Right atrium auricular region (tissue), 2 donors: ENCODE measurements at regions not wholly inside any gene's neighbourhood (a gene's known extent, or its start where the extent isn't known, plus 50 kb on each side); places are given as distances from the start of the nearest gene placed in this dataset.
A peak's percentile ranks its signal among the peaks of the same experiment; 100 is the strongest.
"Not testable (repeated sequence)": the region's sequence is repeated elsewhere in the genome, so short reads cannot be mapped to it uniquely, and the experiment has no call there.

Experiments used
- DNase-seq: peaks from one replicate; pipeline ENCODE4 v3.0.0-alpha.2; 2019; ENCODE audit warnings: low spot score
- H3K27ac ChIP-seq, 2 donors: fragments of 200-600 bp; sonication (generic); 1 replicate in 1 of 2; 2 replicates in 1 of 2; pipeline ENCODE4 v1.5.1; 2016 to 2019
- H3K27me3 ChIP-seq, 2 donors: fragments of 200-600 bp; sonication (generic); one replicate each; pipeline versions ENCODE4 v1.5.1 to v1.6.0; 2017 to 2019
- H3K36me3 ChIP-seq: fragments of 200-600 bp; sonication (generic); one replicate; pipeline ENCODE4 v1.5.1; 2016
- H3K4me1 ChIP-seq, 2 donors: fragments of 200-600 bp; sonication (generic); one replicate each; pipeline versions ENCODE4 v1.5.1 to v1.6.0; 2017 to 2019
- H3K4me3 ChIP-seq, 2 donors: fragments of 200-600 bp; sonication (generic); 1 replicate in 1 of 2; 2 replicates in 1 of 2; pipeline ENCODE4 v1.5.1; 2017 to 2019; ENCODE audit warnings: mild to moderate bottlenecking in 1 of 2, moderate library complexity in 1 of 2
- H3K9me3 ChIP-seq, 2 donors: fragments of 200-600 bp; sonication (generic); one replicate each; pipeline ENCODE4 v1.5.1; 2019
- CTCF ChIP-seq, 2 donors: fragments of 200-600 bp; sonication (generic); IDR thresholded peaks; one replicate each; pipeline ENCODE4 v1.5.1; 2019; ENCODE audit warnings: antibody characterized with exemption in 2 of 2

- no peak for DNase-seq
- H3K27me3 ChIP-seq: no peaks in the 10 kb centered on the region
- no peaks in the 10 kb centered on the region for H3K4me1 ChIP-seq
- H3K9me3 ChIP-seq: no peaks in the 10 kb centered on the region
- H3K27ac ChIP-seq: no peak overlapping the region
- no peaks in the 10 kb centered on the region for H3K36me3 ChIP-seq
- TF ChIP-seq CTCF (IDR thresholded peaks at IDR 0.05): no peak
- no peak overlapping the region for H3K4me3 ChIP-seq
Observed at GRCh38 chr4:127469959-127470809, 162.6 kb upstream of the INTU start.

GRCh38 chr4:127478271-127478670, 154.5 kb upstream of the INTU start:
- DNase-seq, H3K4me1 ChIP-seq, H3K27ac ChIP-seq, H3K9me3 ChIP-seq, H3K36me3 ChIP-seq, H3K27me3 ChIP-seq, H3K4me3 ChIP-seq: not testable (repeated sequence)

GRCh38 chr4:127479031-127479622, 153.6 kb upstream of the INTU start:
- TF ChIP-seq CTCF (IDR thresholded peaks at IDR 0.05): peak in 1 of 2 donors; percentile 64
- no peak overlapping the region for H3K27ac ChIP-seq
- no peaks in the 10 kb centered on the region for H3K27me3 ChIP-seq

GRCh38 chr4:127482049-127482448, 150.7 kb upstream of the INTU start:
- TF ChIP-seq CTCF (IDR thresholded peaks at IDR 0.05): no peak
- Histone ChIP-seq H3K27me3 (no peaks in the 10 kb centered on the region), H3K36me3 (no peaks in the 10 kb centered on the region), H3K4me3 (no peak overlapping the region), H3K27ac (no peak overlapping the region), H3K4me1 (no peaks in the 10 kb centered on the region), H3K9me3 (no peaks in the 10 kb centered on the region)
- DNase-seq: no peak

More at GRCh38 chr4:127479031-127479622, 153.6 kb upstream of the INTU start:
- H3K9me3 ChIP-seq: no peaks in the 10 kb centered on the region
- no peaks in the 10 kb centered on the region for H3K4me1 ChIP-seq
- H3K36me3 ChIP-seq: no peaks in the 10 kb centered on the region
- H3K4me3 ChIP-seq: no peak overlapping the region
- no peak for DNase-seq

DNA sequence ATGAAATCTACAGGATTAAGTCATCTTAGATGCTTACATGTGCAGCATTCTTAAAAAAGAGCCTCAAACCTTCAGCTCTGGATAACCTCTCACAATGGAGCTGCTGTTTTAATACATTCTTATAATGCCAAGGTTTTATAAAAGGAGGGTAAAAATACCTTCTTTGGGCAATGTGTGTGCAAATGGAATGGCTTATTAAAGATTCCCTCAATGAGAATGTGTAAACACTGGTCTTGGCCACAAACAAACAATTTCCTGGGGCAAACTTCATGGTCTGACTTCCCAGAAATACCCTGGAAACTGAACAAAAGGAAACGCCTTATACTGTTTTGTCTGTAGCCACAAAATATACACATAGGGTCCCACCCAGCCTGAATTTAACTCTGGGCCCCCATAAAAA, 148.6 kb upstream of the INTU start:
- no peak overlapping the region for H3K27ac ChIP-seq
- H3K9me3 ChIP-seq: no peaks in the 10 kb centered on the region
- H3K27me3 ChIP-seq: no peaks in the 10 kb centered on the region
- H3K36me3 ChIP-seq: no peaks in the 10 kb centered on the region
- no peak overlapping the region for H3K4me3 ChIP-seq
- no peaks in the 10 kb centered on the region for H3K4me1 ChIP-seq
- TF ChIP-seq CTCF (IDR thresholded peaks at IDR 0.05): no peak
- DNase-seq: no peak

DNA sequence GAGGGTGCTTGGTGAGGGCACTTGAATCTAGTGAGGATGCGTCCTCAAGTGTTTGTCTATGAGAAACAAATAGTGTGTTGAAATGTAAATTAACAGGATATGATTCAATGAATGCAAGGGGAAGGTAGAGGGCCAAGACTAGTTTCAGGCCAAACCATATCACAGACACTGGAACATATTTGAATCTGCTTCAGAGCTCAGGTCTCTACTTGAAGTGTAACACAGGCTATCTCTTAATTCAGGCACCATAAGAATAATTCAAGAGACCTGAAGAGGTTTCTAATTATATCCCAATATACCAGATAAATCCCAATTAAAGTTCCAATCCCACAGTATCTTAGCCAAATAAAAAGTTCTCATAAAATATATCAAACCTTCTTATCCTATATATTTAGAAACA, 146.5 kb upstream of the INTU start:
- TF ChIP-seq CTCF (IDR thresholded peaks at IDR 0.05): no peak
- H3K4me1 ChIP-seq: no peaks in the 10 kb centered on the region
- no peaks in the 10 kb centered on the region for H3K36me3 ChIP-seq
- no peaks in the 10 kb centered on the region for H3K27me3 ChIP-seq
- no peak overlapping the region for H3K4me3 ChIP-seq
- DNase-seq: no peak
- H3K9me3 ChIP-seq: no peaks in the 10 kb centered on the region
- no peak overlapping the region for H3K27ac ChIP-seq
